Sigmoid colon (tissue), 6 donors: ENCODE measurements at regions not wholly inside any gene's neighbourhood (a gene's known extent, or its start where the extent isn't known, plus 50 kb on each side); places are given as distances from the start of the nearest gene placed in this dataset.
A peak's percentile ranks its signal among the peaks of the same experiment; 100 is the strongest.

Experiments
- DNase-seq: peaks from one replicate; pipeline ENCODE4 v3.0.0-alpha.2; 2019
- H3K27ac ChIP-seq, 4 donors: fragments of 200-600 bp; sonication (generic); one replicate each; pipeline ENCODE4 v1.5.1; 2016 to 2019; ENCODE audit warnings: mild to moderate bottlenecking in 1 of 4
- H3K27me3 ChIP-seq, 3 donors: fragments of 200-600 bp; sonication (generic); one replicate each; pipeline ENCODE4 v1.5.1; 2019; ENCODE audit warnings: mild to moderate bottlenecking in 1 of 3
- H3K36me3 ChIP-seq, 4 donors: fragments of 200-600 bp; sonication (generic); one replicate each; pipeline ENCODE4 v1.5.1; 2016 to 2019
- H3K4me1 ChIP-seq, 4 donors: fragments of 200-600 bp; sonication (generic); one replicate each; pipeline ENCODE4 v1.5.1; 2017 to 2019
- H3K4me3 ChIP-seq, 4 donors: fragments of 200-600 bp; sonication (generic); one replicate each; pipeline ENCODE4 v1.5.1; 2017 to 2019; ENCODE audit warnings: mild to moderate bottlenecking in 2 of 4, moderate library complexity in 1 of 4
- H3K9me3 ChIP-seq, 4 donors: fragments of 200-600 bp in 3 of 4; sonication (generic) in 3 of 4; one replicate each; pipeline versions ENCODE4 v1.5.1 to v1.6.1; 2013 to 2019
- EP300 ChIP-seq, 4 donors: sonication (generic); formaldehyde crosslinking; IDR thresholded peaks; one replicate each; pipeline ENCODE4 v1.6.1; 2017; ENCODE audit warnings: antibody characterized with exemption in 4 of 4
- POLR2A ChIP-seq, 2 donors: fragments of 450-650 bp; IDR thresholded peaks; one replicate each; pipeline ENCODE4 v1.6.1; 2016; ENCODE audit warnings: antibody characterized with exemption in 2 of 2, mild to moderate bottlenecking in 2 of 2, moderate library complexity in 2 of 2
- POLR2AphosphoS5 ChIP-seq, 4 donors: sonication (generic); formaldehyde crosslinking; IDR thresholded peaks; one replicate each; pipeline ENCODE4 v1.6.1; 2017; ENCODE audit warnings: antibody characterized with exemption in 4 of 4
- WGBS, 2 donors: extraction: QIAGEN DNeasy Blood & Tissue Kit; methylation state at CpG; one replicate each; pipeline ENCODE4 v1.1.7; 2013; 5-methylcytosine and 5-hydroxymethylcytosine counted together
- intact Hi-C: fragments of 100-400 bp; cut with DNase I; formaldehyde crosslinking; loops from one replicate; pipeline ENCODE4 v1.15.1; 2023
- TF ChIP-seq, protein P1 (sequence below), 4 experiments: fragments of 450-650 bp in 3 of 4; fragments of 200-600 bp in 1 of 4; IDR thresholded peaks; one replicate each; pipeline ENCODE4 v1.5.1; 2016 to 2019; ENCODE audit warnings: antibody characterized with exemption in 4 of 4, mild to moderate bottlenecking in 3 of 4, moderate library complexity in 2 of 4
- donor health status: healthy with polysubstance abuse.
- donor health status: healthy.

DNA sequence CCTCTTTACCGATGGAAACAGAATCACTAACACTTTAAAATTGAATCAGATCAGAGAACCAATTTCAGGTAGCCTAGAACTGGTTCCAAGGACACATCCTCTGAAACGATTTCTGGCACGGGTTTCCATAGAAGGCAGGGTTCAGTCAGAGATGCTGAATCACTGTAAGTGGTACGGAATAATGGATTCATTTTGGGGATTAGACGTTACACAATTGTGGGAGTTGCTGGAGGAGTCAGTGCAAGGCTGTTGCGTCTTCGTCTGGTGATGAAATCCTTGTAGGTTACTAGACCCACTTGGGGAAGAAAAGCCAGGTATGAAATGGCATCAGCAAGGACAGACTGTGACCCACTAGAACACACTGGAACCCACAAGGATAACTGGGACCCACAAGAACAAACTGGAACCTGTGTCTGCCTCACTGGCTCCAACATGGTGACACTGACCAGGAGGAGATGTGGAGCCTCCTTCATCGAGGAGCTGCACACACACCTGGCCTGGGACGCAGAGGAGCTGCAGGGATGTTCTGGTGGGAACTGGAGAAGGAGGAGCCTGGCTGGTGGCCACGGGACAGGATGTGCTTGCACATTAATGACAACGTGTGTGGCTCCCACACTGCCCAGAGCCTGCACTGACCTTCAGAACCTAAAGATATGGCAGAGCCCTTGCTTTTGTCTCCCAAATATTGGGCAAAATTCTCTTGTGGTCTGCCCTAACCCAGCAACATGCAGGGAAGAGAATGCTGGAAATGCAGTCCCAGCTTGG lies 105.1 kb downstream of the TRAPPC11 start:
- 87 to 90% methylated on average over 11 of the region's 11 CpGs for WGBS, 2 donors
- intact Hi-C loops, result no loop called here
- no peaks in the 10 kb centered on the region for H3K27me3 ChIP-seq
- H3K36me3 ChIP-seq, result no peaks in the 10 kb centered on the region
- DNase-seq, result no peak
- TF ChIP-seq EP300 (IDR thresholded peaks at IDR 0.05) (no peak), POLR2A (IDR thresholded peaks at IDR 0.05) (no peak), POLR2AphosphoS5 (IDR thresholded peaks at IDR 0.05) (no peak)
- TF ChIP-seq, protein P1, sequence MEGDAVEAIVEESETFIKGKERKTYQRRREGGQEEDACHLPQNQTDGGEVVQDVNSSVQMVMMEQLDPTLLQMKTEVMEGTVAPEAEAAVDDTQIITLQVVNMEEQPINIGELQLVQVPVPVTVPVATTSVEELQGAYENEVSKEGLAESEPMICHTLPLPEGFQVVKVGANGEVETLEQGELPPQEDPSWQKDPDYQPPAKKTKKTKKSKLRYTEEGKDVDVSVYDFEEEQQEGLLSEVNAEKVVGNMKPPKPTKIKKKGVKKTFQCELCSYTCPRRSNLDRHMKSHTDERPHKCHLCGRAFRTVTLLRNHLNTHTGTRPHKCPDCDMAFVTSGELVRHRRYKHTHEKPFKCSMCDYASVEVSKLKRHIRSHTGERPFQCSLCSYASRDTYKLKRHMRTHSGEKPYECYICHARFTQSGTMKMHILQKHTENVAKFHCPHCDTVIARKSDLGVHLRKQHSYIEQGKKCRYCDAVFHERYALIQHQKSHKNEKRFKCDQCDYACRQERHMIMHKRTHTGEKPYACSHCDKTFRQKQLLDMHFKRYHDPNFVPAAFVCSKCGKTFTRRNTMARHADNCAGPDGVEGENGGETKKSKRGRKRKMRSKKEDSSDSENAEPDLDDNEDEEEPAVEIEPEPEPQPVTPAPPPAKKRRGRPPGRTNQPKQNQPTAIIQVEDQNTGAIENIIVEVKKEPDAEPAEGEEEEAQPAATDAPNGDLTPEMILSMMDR (IDR thresholded peaks at IDR 0.05), result no peak
- H3K4me3 ChIP-seq, result no peak overlapping the region
- no peak overlapping the region for H3K27ac ChIP-seq
- no peaks in the 10 kb centered on the region for H3K9me3 ChIP-seq
- no peaks in the 10 kb centered on the region for H3K4me1 ChIP-seq

DNA sequence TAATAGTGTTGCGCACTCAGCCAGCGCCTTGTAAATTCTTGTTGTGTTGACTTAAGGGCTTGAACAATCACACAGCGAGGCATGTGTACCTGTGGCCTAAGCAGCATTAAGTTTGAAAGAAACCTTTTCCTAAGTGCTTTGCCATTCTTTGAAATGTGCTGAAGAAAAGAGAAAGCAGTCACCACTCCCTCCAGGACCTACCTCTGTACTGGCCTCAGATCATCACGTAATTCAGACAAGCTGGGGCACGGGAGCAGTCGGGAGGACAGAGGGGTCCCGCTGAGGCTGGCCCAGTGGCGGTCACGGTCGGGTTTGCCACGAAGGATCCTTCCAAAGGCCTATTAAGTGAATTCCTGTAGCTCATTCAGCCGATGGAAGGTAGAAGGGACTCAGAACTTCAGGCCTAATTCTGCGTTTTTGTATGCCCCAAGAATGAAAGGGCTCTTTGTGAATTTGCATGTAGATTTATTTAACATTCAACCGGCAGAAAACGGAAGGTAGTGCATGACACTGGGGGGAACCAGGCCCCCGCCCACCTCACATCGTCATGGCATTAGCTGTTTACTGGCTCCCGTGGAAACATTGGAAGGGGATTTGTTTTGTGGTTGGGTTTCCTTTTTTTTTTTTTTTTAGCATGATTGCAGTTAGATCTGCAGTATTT lies 106.3 kb downstream of the TRAPPC11 start:
- Histone ChIP-seq H3K9me3 (no peaks in the 10 kb centered on the region), H3K36me3 (no peaks in the 10 kb centered on the region), H3K4me1 (no peaks in the 10 kb centered on the region), H3K27ac (peak overlapping the region in 3 of 4 donors; percentile 8 to 49 (median 34)), H3K4me3 (peak overlapping the region in 1 of 4 donors; percentile 5), H3K27me3 (no peaks in the 10 kb centered on the region)
- 8 to 39% methylated on average over 18 of the region's 18 CpGs for WGBS, 2 donors
- no peak for TF ChIP-seq EP300 (IDR thresholded peaks at IDR 0.05)
- no peak for TF ChIP-seq POLR2AphosphoS5 (IDR thresholded peaks at IDR 0.05)
- TF ChIP-seq POLR2A (IDR thresholded peaks at IDR 0.05), result no peak
- TF ChIP-seq, protein P1 (IDR thresholded peaks at IDR 0.05), result no peak
- intact Hi-C loops, result no loop called here
- no peak for DNase-seq

DNA sequence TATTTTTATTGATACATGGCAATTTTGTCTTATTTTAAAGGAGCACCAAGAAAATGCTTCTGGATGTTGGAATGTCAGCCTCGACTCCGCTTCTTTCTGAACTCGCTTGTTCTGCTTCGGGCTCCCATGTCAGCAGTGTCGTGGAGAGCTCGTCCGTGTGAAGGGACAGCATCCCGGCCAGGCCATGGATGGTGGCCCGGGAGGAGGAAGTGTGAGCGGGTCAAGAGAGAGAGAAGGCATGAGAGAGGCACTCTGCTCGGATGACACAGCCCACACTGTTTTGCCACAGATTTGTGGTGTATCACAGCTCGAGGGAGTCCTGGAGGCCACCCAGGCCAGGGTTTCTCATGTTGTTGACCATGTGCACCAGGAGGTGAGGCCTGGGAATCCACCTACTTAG lies 107.0 kb downstream of the TRAPPC11 start:
- no peaks in the 10 kb centered on the region for H3K36me3 ChIP-seq
- H3K27ac ChIP-seq, result peak overlapping the region in 1 of 4 donors; percentile 49
- H3K4me3 ChIP-seq, result no peak overlapping the region
- intact Hi-C loops, result no loop called here
- no peaks in the 10 kb centered on the region for H3K27me3 ChIP-seq
- TF ChIP-seq POLR2AphosphoS5 (IDR thresholded peaks at IDR 0.05) (no peak), EP300 (IDR thresholded peaks at IDR 0.05) (no peak), POLR2A (IDR thresholded peaks at IDR 0.05) (no peak)
- TF ChIP-seq, protein P1 (IDR thresholded peaks at IDR 0.05), result no peak
- no peaks in the 10 kb centered on the region for H3K9me3 ChIP-seq
- WGBS, 2 donors, result 85 to 89% methylated on average over 12 of the region's 12 CpGs
- H3K4me1 ChIP-seq, result no peaks in the 10 kb centered on the region
- no peak for DNase-seq

DNA sequence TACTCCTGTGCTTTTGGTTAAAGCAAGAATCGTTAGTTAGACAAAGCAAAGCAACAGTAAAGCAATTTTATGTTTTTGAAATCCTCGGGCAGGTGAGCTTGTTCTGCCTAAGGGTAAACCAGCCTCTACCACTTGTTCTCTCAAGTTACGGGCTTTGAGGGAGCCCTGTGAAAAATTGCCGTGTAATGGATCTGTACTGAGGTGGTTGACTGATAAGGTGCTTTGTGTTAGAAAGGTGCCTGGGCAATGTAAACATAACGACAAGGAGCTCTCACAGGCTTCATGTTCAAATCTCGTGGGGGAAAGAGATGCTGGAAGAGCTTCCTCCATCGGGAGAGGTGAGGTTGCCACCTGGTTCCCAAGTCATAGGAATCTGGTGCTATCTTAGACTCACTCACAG lies 111.8 kb downstream of the TRAPPC11 start:
- Histone ChIP-seq H3K4me3 (no peak overlapping the region), H3K27ac (no peak overlapping the region), H3K27me3 (no peaks in the 10 kb centered on the region), H3K4me1 (no peaks in the 10 kb centered on the region), H3K9me3 (no peaks in the 10 kb centered on the region), H3K36me3 (no peaks in the 10 kb centered on the region)
- DNase-seq, result no peak
- TF ChIP-seq POLR2AphosphoS5 (IDR thresholded peaks at IDR 0.05) (no peak), POLR2A (IDR thresholded peaks at IDR 0.05) (no peak), EP300 (IDR thresholded peaks at IDR 0.05) (no peak)
- TF ChIP-seq, protein P1 (IDR thresholded peaks at IDR 0.05), result no peak
- intact Hi-C loops, result no loop called here
- WGBS, 2 donors, result 70 to 80% methylated on average over 7 of the region's 7 CpGs
